CD14-positive monocyte (primary cell): ENCODE measurements at regions not wholly inside any gene's neighbourhood (a gene's known extent, or its start where the extent isn't known, plus 50 kb on each side); places are given as distances from the start of the nearest gene placed in this dataset.
"Not testable (repeated sequence)": the region's sequence is repeated elsewhere in the genome, so short reads cannot be mapped to it uniquely, and the experiment has no call there.

Experiments used
- DNase-seq, 3 donors: peaks; one replicate each; pipeline ENCODE4 v3.0.0-alpha.2; 2011 to 2022
- H2AFZ ChIP-seq: 2 replicates; pipeline ENCODE4 v1.6.0; 2012; ENCODE audit warnings: mild to moderate bottlenecking, low read depth, low read length, inconsistent platforms; ENCODE audit not compliant: insufficient read depth, poor library complexity, severe bottlenecking
- H3K27ac ChIP-seq, 2 donors: 1 replicate in 1 of 2; 2 replicates in 1 of 2; pipeline ENCODE4 v1.5.1; 2012 to 2013; ENCODE audit warnings: low read length in 2 of 2, control low read depth in 1 of 2, inconsistent platforms in 1 of 2, low read depth in 1 of 2, mild to moderate bottlenecking in 1 of 2
- H3K27me3 ChIP-seq, 2 donors: one replicate each; pipeline versions ENCODE4 v1.6.0 to v1.6.1; 2011 to 2013; ENCODE audit warnings: low read length in 2 of 2; ENCODE audit not compliant: control insufficient read depth in 2 of 2, insufficient read depth in 2 of 2
- H3K36me3 ChIP-seq, 2 donors: replicated peaks in 1 of 2; 1 replicate in 1 of 2; 2 replicates in 1 of 2; pipeline versions ENCODE4 v1.5.1 to v1.6.1; 2012 to 2013; ENCODE audit warnings: low read length in 2 of 2, control low read depth in 1 of 2, inconsistent platforms in 1 of 2, mild to moderate bottlenecking in 1 of 2; ENCODE audit not compliant: insufficient read depth in 2 of 2, control insufficient read depth in 1 of 2
- H3K4me1 ChIP-seq, 2 donors: 1 replicate in 1 of 2; 2 replicates in 1 of 2; pipeline versions ENCODE4 v1.5.1 to v1.6.1; 2012 to 2013; ENCODE audit warnings: low read length in 2 of 2, control low read depth in 1 of 2, inconsistent platforms in 1 of 2, mild to moderate bottlenecking in 1 of 2, moderate library complexity in 1 of 2; ENCODE audit not compliant: insufficient read depth in 2 of 2, control insufficient read depth in 1 of 2
- H3K4me2 ChIP-seq: replicated peaks from 2 replicates; pipeline ENCODE3; 2012; ENCODE audit warnings: low read length, moderate library complexity, mild to moderate bottlenecking; ENCODE audit not compliant: poor library complexity, severe bottlenecking; ENCODE audit errors: extremely low read depth
- H3K4me3 ChIP-seq, 3 experiments: fragments of 200-600 bp in 1 of 3; sonication (generic) in 1 of 3; replicated peaks in 1 of 3; 1 replicate in 2 of 3; 2 replicates in 1 of 3; pipeline ENCODE4 v1.5.1; 2011 to 2013; ENCODE audit warnings: low read length in 3 of 3, mild to moderate bottlenecking in 3 of 3, control low read depth in 2 of 3, low read depth in 2 of 3, inconsistent platforms in 1 of 3, moderate library complexity in 1 of 3
- H3K79me2 ChIP-seq: 2 replicates; pipeline ENCODE4 v1.6.0; 2012; ENCODE audit warnings: mild to moderate bottlenecking, control low read depth, inconsistent platforms, low read length, moderate library complexity; ENCODE audit not compliant: insufficient read depth
- H3K9ac ChIP-seq: 2 replicates; pipeline ENCODE4 v1.6.0; 2017; ENCODE audit warnings: low read length, mild to moderate bottlenecking; ENCODE audit not compliant: insufficient read depth, poor library complexity, severe bottlenecking
- H3K9me3 ChIP-seq, 2 donors: replicated peaks in 1 of 2; 1 replicate in 1 of 2; 2 replicates in 1 of 2; pipeline versions ENCODE4 v1.5.1 to v1.6.1; 2012 to 2013; ENCODE audit warnings: low read length in 2 of 2, control low read depth in 1 of 2; ENCODE audit not compliant: control insufficient read depth in 1 of 2, insufficient read depth in 1 of 2
- H4K20me1 ChIP-seq: 2 replicates; pipeline ENCODE4 v1.6.0; 2012; ENCODE audit warnings: mild to moderate bottlenecking, low read length, control low read depth, moderate library complexity; ENCODE audit not compliant: insufficient read depth
- H3K27ac Mint-ChIP-seq, 7 donors: one replicate each; pipeline ENCODE4 v1.8.0; 2020; ENCODE audit warnings: mild to moderate bottlenecking in 7 of 7, mixed read lengths in 7 of 7, moderate library complexity in 6 of 7, inconsistent platforms in 2 of 7
- H3K27me3 Mint-ChIP-seq, 3 donors: one replicate each; pipeline ENCODE4 v1.8.0; 2021 to 2022; ENCODE audit warnings: low read depth in 3 of 3, mild to moderate bottlenecking in 3 of 3, mixed read lengths in 3 of 3, moderate library complexity in 3 of 3, inconsistent platforms in 1 of 3
- H3K36me3 Mint-ChIP-seq, 2 donors: one replicate each; pipeline ENCODE4 v1.8.0; 2020; ENCODE audit warnings: mixed read lengths in 2 of 2, inconsistent platforms in 1 of 2, mild to moderate bottlenecking in 1 of 2
- H3K4me1 Mint-ChIP-seq: one replicate; pipeline ENCODE4 v1.8.0; 2020; ENCODE audit warnings: mild to moderate bottlenecking, mixed read lengths
- H3K4me3 Mint-ChIP-seq, 2 donors: one replicate each; pipeline ENCODE4 v1.8.0; 2020; ENCODE audit warnings: mild to moderate bottlenecking in 2 of 2, mixed read lengths in 2 of 2, moderate library complexity in 1 of 2
- H3K9me3 Mint-ChIP-seq, 7 donors: one replicate each; pipeline ENCODE4 v1.8.0; 2020 to 2022; ENCODE audit warnings: mixed read lengths in 7 of 7, mild to moderate bottlenecking in 6 of 7, moderate library complexity in 6 of 7, inconsistent platforms in 2 of 7
- CTCF ChIP-seq: fragments of 200-600 bp; IDR thresholded peaks from one replicate; pipeline ENCODE4 v1.8.0; 2022; ENCODE audit warnings: antibody characterized with exemption, mild to moderate bottlenecking
- WGBS: methylation state at CpG from one replicate; pipeline ENCODE4 v1.1.5; 2013; ENCODE audit warnings: missing lambda C conversion rate; ENCODE audit not compliant: insufficient coverage; 5-methylcytosine and 5-hydroxymethylcytosine counted together
- intact Hi-C, 2 donors: fragments of 100-400 bp; cut with micrococcal nuclease; formaldehyde crosslinking; loops; one replicate each; pipeline versions ENCODE4 v1.15.0 to v1.15.1; 2023

GRCh38 chr2:37742286-37742685, 70.8 kb upstream of the CDC42EP3 start:
- Mint-ChIP-seq H3K36me3 (no peaks in the 10 kb centered on the region), H3K4me1 (peaks cover 8% of the 10 kb centered on the region), H3K27me3 (peaks cover 0 to 2% (median 1%) of the 10 kb centered on the region in 3 donors), H3K27ac (peak overlapping the region in 1 of 7 donors; percentile 37), H3K9me3 (peaks cover 2 to 10% (median 6%) of the 10 kb centered on the region in 7 donors), H3K4me3 (no peak overlapping the region)
- Histone ChIP-seq H2AFZ (no peak overlapping the region), H3K9me3 (no peaks in the 10 kb centered on the region), H3K4me1 (no peaks in the 10 kb centered on the region), H3K36me3 (no peaks in the 10 kb centered on the region), H3K79me2 (no peaks in the 10 kb centered on the region), H4K20me1 (no peaks in the 10 kb centered on the region), H3K9ac (no peak overlapping the region), H3K4me3 (no peak overlapping the region), H3K27ac (no peak overlapping the region), H3K4me2 (no peak overlapping the region), H3K27me3 (no peaks in the 10 kb centered on the region)
- 96% methylated on average over 3 of the region's 4 CpGs for WGBS
- TF ChIP-seq CTCF: no peak
- DNase-seq: no peak
- intact Hi-C loops: no loop called here

DNA sequence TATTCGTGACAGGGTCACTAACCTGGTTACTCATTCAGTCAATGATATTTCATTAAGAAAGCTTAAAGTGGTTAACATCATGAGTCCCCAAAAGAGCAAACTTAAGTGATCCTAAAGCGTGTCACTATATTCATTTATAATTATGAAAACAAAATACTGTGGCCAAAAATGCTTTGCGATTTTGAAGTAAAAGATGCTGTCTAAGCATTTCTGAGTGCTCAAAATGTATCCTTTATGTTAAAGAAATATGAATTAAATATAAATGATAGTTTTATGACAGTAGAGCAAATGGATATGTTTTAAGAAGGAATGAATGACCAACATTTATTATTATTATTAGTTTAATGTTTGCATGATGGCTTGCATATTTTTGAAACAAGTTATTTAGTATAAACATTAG, 72.6 kb upstream of the CDC42EP3 start:
- no peaks in the 10 kb centered on the region for H3K9me3 ChIP-seq
- no peak overlapping the region for H3K27ac ChIP-seq
- H3K36me3 ChIP-seq: no peaks in the 10 kb centered on the region
- intact Hi-C loops: no loop called here
- Mint-ChIP-seq H3K4me1 (peaks cover 13% of the 10 kb centered on the region), H3K27ac (no peak overlapping the region), H3K4me3 (no peak overlapping the region), H3K9me3 (peaks cover 2 to 10% (median 6%) of the 10 kb centered on the region in 7 donors), H3K27me3 (peaks cover 0 to 2% (median 0%) of the 10 kb centered on the region in 3 donors), H3K36me3 (no peaks in the 10 kb centered on the region)
- H3K4me1 ChIP-seq: peaks cover 2% of the 10 kb centered on the region in 2 donors
- no peak overlapping the region for H3K4me2 ChIP-seq
- TF ChIP-seq CTCF: no peak
- no peaks in the 10 kb centered on the region for H3K79me2 ChIP-seq
- H4K20me1 ChIP-seq: no peaks in the 10 kb centered on the region
- DNase-seq: no peak
- H3K9ac ChIP-seq: no peak overlapping the region
- H3K4me3 ChIP-seq: no peak overlapping the region
- no peak overlapping the region for H2AFZ ChIP-seq
- no peaks in the 10 kb centered on the region for H3K27me3 ChIP-seq
- no CpG with 5 or more reads among the region's 3 CpGs for WGBS

DNA sequence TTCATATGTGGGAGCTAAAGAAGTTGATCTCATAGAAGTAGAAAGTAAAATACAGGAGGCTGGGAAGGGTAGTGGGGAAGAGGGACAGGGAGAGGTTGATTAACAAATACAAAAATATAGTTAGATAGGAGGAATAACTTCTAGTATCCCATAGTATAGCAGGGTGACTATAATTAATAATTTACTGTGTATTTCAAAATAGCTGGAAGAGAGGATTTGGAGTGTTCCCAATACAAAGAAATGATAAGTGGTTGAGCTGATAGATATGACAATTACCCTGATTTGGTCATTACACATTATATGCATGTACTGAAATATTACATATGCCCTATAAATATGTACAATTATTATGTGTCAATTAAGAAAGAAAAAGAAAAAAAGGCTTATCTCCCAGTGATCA, 73.5 kb upstream of the CDC42EP3 start:
- H3K36me3 Mint-ChIP-seq, H2AFZ ChIP-seq, H4K20me1 ChIP-seq, H3K27me3 ChIP-seq, H3K4me2 ChIP-seq, H3K27ac Mint-ChIP-seq, H3K4me3 ChIP-seq, H3K9ac ChIP-seq, H3K79me2 ChIP-seq, H3K36me3 ChIP-seq, intact Hi-C loops, H3K27ac ChIP-seq, DNase-seq, H3K9me3 Mint-ChIP-seq, H3K4me1 ChIP-seq, H3K9me3 ChIP-seq, H3K27me3 Mint-ChIP-seq, H3K4me3 Mint-ChIP-seq: not testable (repeated sequence)
- peaks cover 14% of the 10 kb centered on the region for H3K4me1 Mint-ChIP-seq

- DNase-seq, H3K79me2 ChIP-seq, H3K4me3 ChIP-seq, H4K20me1 ChIP-seq, H3K4me1 ChIP-seq, H3K27me3 Mint-ChIP-seq, H3K4me2 ChIP-seq, intact Hi-C loops, H3K36me3 Mint-ChIP-seq, H3K9me3 ChIP-seq, H3K27ac ChIP-seq, H2AFZ ChIP-seq, H3K36me3 ChIP-seq, H3K9me3 Mint-ChIP-seq, H3K4me3 Mint-ChIP-seq, H3K9ac ChIP-seq, H3K27ac Mint-ChIP-seq, H3K27me3 ChIP-seq: not testable (repeated sequence)
- H3K4me1 Mint-ChIP-seq: peaks cover 22% of the 10 kb centered on the region
- WGBS: no CpG with 5 or more reads among the region's 1 CpG
Measured at GRCh38 chr2:37746011-37746410, 74.6 kb upstream of the CDC42EP3 start.
